ENCODE measurements at regions not wholly inside any gene's neighbourhood (a gene's known extent, or its start where the extent isn't known, plus 50 kb on each side); places are given as distances from the start of the nearest gene placed in this dataset.

DNA sequence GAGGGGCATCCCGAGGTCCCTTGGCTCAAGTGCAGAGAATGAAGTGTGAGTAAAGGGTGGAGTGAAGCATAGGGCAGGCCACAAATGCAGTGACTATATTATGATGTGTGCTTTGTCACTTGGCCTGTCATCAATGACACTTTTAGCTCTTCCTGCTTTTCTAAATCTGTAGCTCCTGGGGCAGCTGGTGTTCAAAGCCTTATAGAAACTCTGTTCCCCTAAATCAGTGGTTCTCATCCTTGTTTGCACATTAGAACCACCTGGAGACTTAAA, 135.6 kb upstream of the LGALSL start:
- TF ChIP-seq POLR2AphosphoS5 (IDR thresholded peaks at IDR 0.05; ENCODE audit: borderline replicate concordance, low read depth, low read length) (no peak), EZH2 (IDR thresholded peaks at IDR 0.05) (no peak)
